ENCODE measurements at regions not wholly inside any gene's neighbourhood (a gene's known extent, or its start where the extent isn't known, plus 50 kb on each side); places are given as distances from the start of the nearest gene placed in this dataset.

- Mint-ChIP-seq H3K4me3 (no peak overlapping the region), H3K9me3 (no peaks in the 10 kb centered on the region), H3K27ac (no peak overlapping the region), H3K4me1 (no peaks in the 10 kb centered on the region), H3K36me3 (ENCODE audit: low read depth) (no peaks in the 10 kb centered on the region), H3K27me3 (ENCODE audit: insufficient read depth) (peaks cover 2% of the 10 kb centered on the region)
- peak overlapping the region; percentile 72 for H3K27ac ChIP-seq (ENCODE audit: low read depth, low read length)
- H3K4me1 ChIP-seq (ENCODE audit: control insufficient read depth, insufficient read depth, low read length): no peaks in the 10 kb centered on the region
- no peaks in the 10 kb centered on the region for H3K27me3 ChIP-seq (ENCODE audit: control insufficient read depth, insufficient read depth, low read length, poor library complexity, severe bottlenecking)
- TF ChIP-seq, protein P1, sequence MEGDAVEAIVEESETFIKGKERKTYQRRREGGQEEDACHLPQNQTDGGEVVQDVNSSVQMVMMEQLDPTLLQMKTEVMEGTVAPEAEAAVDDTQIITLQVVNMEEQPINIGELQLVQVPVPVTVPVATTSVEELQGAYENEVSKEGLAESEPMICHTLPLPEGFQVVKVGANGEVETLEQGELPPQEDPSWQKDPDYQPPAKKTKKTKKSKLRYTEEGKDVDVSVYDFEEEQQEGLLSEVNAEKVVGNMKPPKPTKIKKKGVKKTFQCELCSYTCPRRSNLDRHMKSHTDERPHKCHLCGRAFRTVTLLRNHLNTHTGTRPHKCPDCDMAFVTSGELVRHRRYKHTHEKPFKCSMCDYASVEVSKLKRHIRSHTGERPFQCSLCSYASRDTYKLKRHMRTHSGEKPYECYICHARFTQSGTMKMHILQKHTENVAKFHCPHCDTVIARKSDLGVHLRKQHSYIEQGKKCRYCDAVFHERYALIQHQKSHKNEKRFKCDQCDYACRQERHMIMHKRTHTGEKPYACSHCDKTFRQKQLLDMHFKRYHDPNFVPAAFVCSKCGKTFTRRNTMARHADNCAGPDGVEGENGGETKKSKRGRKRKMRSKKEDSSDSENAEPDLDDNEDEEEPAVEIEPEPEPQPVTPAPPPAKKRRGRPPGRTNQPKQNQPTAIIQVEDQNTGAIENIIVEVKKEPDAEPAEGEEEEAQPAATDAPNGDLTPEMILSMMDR (conservative IDR thresholded peaks at IDR 0.05): no peak
- no peak for DNase-seq
- H3K36me3 ChIP-seq (ENCODE audit: control insufficient read depth, insufficient read depth, low read length): no peaks in the 10 kb centered on the region
- H3K4me3 ChIP-seq (ENCODE audit: low read length): no peak overlapping the region
- H3K9me3 ChIP-seq (ENCODE audit: control insufficient read depth, low read length): no peaks in the 10 kb centered on the region
- H3K9ac ChIP-seq (ENCODE audit: extremely low read depth, low read length, poor library complexity, severe bottlenecking): no peak overlapping the region
- WGBS, 2 experiments (ENCODE audit: insufficient coverage in 1 of 2, insufficient read length in 1 of 2): 77 to 78% methylated on average over 3 of the region's 3 CpGs
Measured at GRCh38 chr2:104768694-104769093, 85.2 kb upstream of the POU3F3 start.

DNA sequence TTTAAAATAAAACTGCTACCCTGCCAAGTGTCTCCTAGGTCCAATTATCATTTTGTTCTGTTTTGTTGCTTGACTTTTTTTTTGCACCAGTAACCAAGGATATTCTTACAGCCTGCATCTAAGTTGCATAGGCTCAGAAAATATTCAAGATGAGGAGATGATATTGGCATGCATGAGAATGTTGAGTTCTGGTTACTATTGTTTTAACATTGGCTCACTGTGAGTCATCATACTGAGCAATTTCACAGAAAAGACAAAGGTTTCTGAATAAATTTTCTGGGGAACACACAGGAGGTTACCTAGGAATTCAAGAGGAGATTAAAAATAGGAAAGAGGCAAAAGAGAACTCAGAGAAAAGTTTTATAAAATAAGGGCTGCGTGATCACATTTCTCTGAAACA is 84.8 kb upstream of the POU3F3 start:
- TF ChIP-seq, protein P1 (conservative IDR thresholded peaks at IDR 0.05): no peak
- H3K9ac ChIP-seq (ENCODE audit: extremely low read depth, low read length, poor library complexity, severe bottlenecking): no peak overlapping the region
- Mint-ChIP-seq H3K36me3 (ENCODE audit: low read depth) (no peaks in the 10 kb centered on the region), H3K4me3 (no peak overlapping the region), H3K27me3 (ENCODE audit: insufficient read depth) (peaks cover 2% of the 10 kb centered on the region), H3K9me3 (no peaks in the 10 kb centered on the region), H3K27ac (no peak overlapping the region), H3K4me1 (no peaks in the 10 kb centered on the region)
- peak overlapping the region; percentile 72 for H3K27ac ChIP-seq (ENCODE audit: low read depth, low read length)
- H3K9me3 ChIP-seq (ENCODE audit: control insufficient read depth, low read length): no peaks in the 10 kb centered on the region
- 90% methylated on average over 1 of the region's 1 CpG; no CpG with 5 or more reads in 1 of the 2 experiments for WGBS, 2 experiments (ENCODE audit: insufficient coverage in 1 of 2, insufficient read length in 1 of 2)
- no peak overlapping the region for H3K4me3 ChIP-seq (ENCODE audit: low read length)
- no peaks in the 10 kb centered on the region for H3K4me1 ChIP-seq (ENCODE audit: control insufficient read depth, insufficient read depth, low read length)
- DNase-seq: no peak
- no peaks in the 10 kb centered on the region for H3K36me3 ChIP-seq (ENCODE audit: control insufficient read depth, insufficient read depth, low read length)
- no peaks in the 10 kb centered on the region for H3K27me3 ChIP-seq (ENCODE audit: control insufficient read depth, insufficient read depth, low read length, poor library complexity, severe bottlenecking)

- H3K4me1 Mint-ChIP-seq: no peaks in the 10 kb centered on the region
- no peaks in the 10 kb centered on the region for H3K36me3 Mint-ChIP-seq (ENCODE audit: low read depth)
- H3K9me3 Mint-ChIP-seq: no peaks in the 10 kb centered on the region
- no peak overlapping the region for H3K4me3 ChIP-seq (ENCODE audit: low read length)
- no peak overlapping the region for H3K4me3 Mint-ChIP-seq
- H3K27ac Mint-ChIP-seq: no peak overlapping the region
- H3K36me3 ChIP-seq (ENCODE audit: control insufficient read depth, insufficient read depth, low read length): no peaks in the 10 kb centered on the region
- no peak overlapping the region for H3K27ac ChIP-seq (ENCODE audit: low read depth, low read length)
- peaks cover 2% of the 10 kb centered on the region for H3K27me3 Mint-ChIP-seq (ENCODE audit: insufficient read depth)
- no peaks in the 10 kb centered on the region for H3K27me3 ChIP-seq (ENCODE audit: control insufficient read depth, insufficient read depth, low read length, poor library complexity, severe bottlenecking)
- H3K9ac ChIP-seq (ENCODE audit: extremely low read depth, low read length, poor library complexity, severe bottlenecking): no peak overlapping the region
- DNase-seq: no peak
- TF ChIP-seq, protein P1 (conservative IDR thresholded peaks at IDR 0.05): no peak
- 80% methylated on average over 1 of the region's 1 CpG; no CpG with 5 or more reads in 1 of the 2 experiments for WGBS, 2 experiments (ENCODE audit: insufficient coverage in 1 of 2, insufficient read length in 1 of 2)
- H3K4me1 ChIP-seq (ENCODE audit: control insufficient read depth, insufficient read depth, low read length): no peaks in the 10 kb centered on the region
- H3K9me3 ChIP-seq (ENCODE audit: control insufficient read depth, low read length): no peaks in the 10 kb centered on the region
Measured at GRCh38 chr2:104772996-104773395, 80.9 kb upstream of the POU3F3 start.
